A673 (cell line): ENCODE measurements at regions not wholly inside any gene's neighbourhood (a gene's known extent, or its start where the extent isn't known, plus 50 kb on each side); places are given as distances from the start of the nearest gene placed in this dataset.

Experiments used
- BruUV-seq: library from RNA; stranded (reverse); fragments of 400-500 nt; replicated peaks from 2 replicates; lab custom pipeline; 2021; lab: Mats Ljungman, UMichigan
- CTCF ChIA-PET: fragments of 300-600 bp; sonication (Branson Sonifier 250); formaldehyde crosslinking; loops from one replicate; lab custom pipeline; 2022; ENCODE audit warnings: antibody characterized with exemption; lab: Charles Lee
- POLR2A ChIA-PET: fragments of 300-600 bp; sonication (Branson Sonifier 250); formaldehyde crosslinking; loops from one replicate; lab custom pipeline; 2022; ENCODE audit warnings: antibody characterized with exemption; ENCODE audit not compliant: low non-redundant PET; lab: Charles Lee
- DNase-seq: peaks from one replicate; pipeline ENCODE4 v3.0.0-alpha.2; 2015; ENCODE audit warnings: low spot score
- H3K27ac ChIP-seq: fragments of 200-600 bp; sonication (generic); 2 replicates; pipeline ENCODE4 v1.5.1; 2016; ENCODE audit warnings: mixed run types, low read depth, mild to moderate bottlenecking, mixed read lengths, antibody characterized with exemption, low read length; ENCODE audit not compliant: poor library complexity, severe bottlenecking
- H3K27me3 ChIP-seq: fragments of 200-600 bp; sonication (generic); replicated peaks from 2 replicates; pipeline ENCODE4 v1.6.1; 2017; ENCODE audit warnings: mixed run types, low read depth, mild to moderate bottlenecking, mixed read lengths, antibody characterized with exemption, low read length; ENCODE audit not compliant: insufficient read depth, poor library complexity
- H3K36me3 ChIP-seq: fragments of 200-600 bp; sonication (generic); 2 replicates; pipeline ENCODE4 v1.6.1; 2016; ENCODE audit warnings: mixed run types, mild to moderate bottlenecking, mixed read lengths, antibody characterized with exemption, low read length; ENCODE audit not compliant: insufficient read depth, poor library complexity, severe bottlenecking
- H3K4me1 ChIP-seq: fragments of 200-600 bp; sonication (generic); 2 replicates; pipeline ENCODE4 v1.6.1; 2017; ENCODE audit warnings: mixed run types, mild to moderate bottlenecking, mixed read lengths, antibody characterized with exemption, low read length; ENCODE audit not compliant: insufficient read depth, poor library complexity, severe bottlenecking
- H3K4me3 ChIP-seq: fragments of 200-600 bp; sonication (generic); 2 replicates; pipeline ENCODE4 v1.5.1; 2016; ENCODE audit warnings: low read depth, mixed run types, mild to moderate bottlenecking, mixed read lengths, low read length; ENCODE audit not compliant: poor library complexity, severe bottlenecking
- H3K9me3 ChIP-seq: fragments of 200-600 bp; sonication (generic); 2 replicates; pipeline ENCODE4 v1.6.1; 2016; ENCODE audit warnings: mixed run types, low read depth, mild to moderate bottlenecking, mixed read lengths, antibody characterized with exemption, low read length; ENCODE audit not compliant: poor library complexity, severe bottlenecking
- CTCF ChIP-seq: fragments of 300-800, 200-600 bp; sonication (generic); conservative IDR thresholded peaks from 2 replicates; pipeline ENCODE4 v1.5.1; 2017; ENCODE audit warnings: low read depth, mild to moderate bottlenecking, antibody characterized with exemption, low read length, moderate library complexity, mixed read lengths
- EZH2 ChIP-seq: fragments of 200-600 bp; sonication (generic); IDR thresholded peaks from 2 replicates; pipeline ENCODE4 v1.6.1; 2017; ENCODE audit warnings: borderline replicate concordance, low read depth, mild to moderate bottlenecking, mixed read lengths, antibody characterized with exemption, low read length; ENCODE audit not compliant: poor library complexity, severe bottlenecking
- intact Hi-C: fragments of 100-400 bp; cut with micrococcal nuclease; formaldehyde crosslinking; loops from one replicate; pipeline ENCODE4 v1.10.0; 2022; ENCODE audit not compliant: unreplicated experiment

- Histone ChIP-seq H3K4me3 (no peak overlapping the region), H3K27ac (no peak overlapping the region), H3K27me3 (no peaks in the 10 kb centered on the region), H3K4me1 (no peaks in the 10 kb centered on the region), H3K9me3 (no peaks in the 10 kb centered on the region), H3K36me3 (no peaks in the 10 kb centered on the region)
- TF ChIP-seq CTCF (no peak), EZH2 (no peak)
- BruUV-seq = no TSS peak
- CTCF ChIA-PET = no interaction called here
- POLR2A ChIA-PET = no interaction called here
- intact Hi-C loops = no loop called here
- DNase-seq = no peak
Measured at GRCh38 chr10:44105696-44106095, 279.2 kb downstream of the CXCL12 start.

- H3K4me1 ChIP-seq = no peaks in the 10 kb centered on the region
- H3K9me3 ChIP-seq = no peaks in the 10 kb centered on the region
- H3K36me3 ChIP-seq = no peaks in the 10 kb centered on the region
- no peak overlapping the region for H3K27ac ChIP-seq
- ChIA-PET POLR2A (no interaction called here), CTCF (interaction anchor here (0.6 kb wide), 1 partner anchor 196 kb away, joined by 3 read pairs; no protein-coding TSS in a partner anchor)
- TF ChIP-seq EZH2 (no peak), CTCF (no peak)
- BruUV-seq = no TSS peak
- no peak overlapping the region for H3K4me3 ChIP-seq
- no peaks in the 10 kb centered on the region for H3K27me3 ChIP-seq
- peak; percentile 22 for DNase-seq
- intact Hi-C loops = no loop called here
Measured at GRCh38 chr10:44102726-44103255, 282.1 kb downstream of the CXCL12 start.

GRCh38 chr10:44101082-44101481 is 283.8 kb downstream of the CXCL12 start:
- Histone ChIP-seq H3K36me3 (no peaks in the 10 kb centered on the region), H3K4me1 (no peaks in the 10 kb centered on the region), H3K27ac (no peak overlapping the region), H3K4me3 (no peak overlapping the region), H3K9me3 (no peaks in the 10 kb centered on the region), H3K27me3 (no peaks in the 10 kb centered on the region)
- no peak for DNase-seq
- no TSS peak for BruUV-seq
- CTCF ChIA-PET = no interaction called here
- TF ChIP-seq CTCF (no peak), EZH2 (no peak)
- POLR2A ChIA-PET = no interaction called here
- intact Hi-C loops = no loop called here
